Prostate gland (tissue), 2 donors: ENCODE measurements at regions not wholly inside any gene's neighbourhood (a gene's known extent, or its start where the extent isn't known, plus 50 kb on each side); places are given as distances from the start of the nearest gene placed in this dataset.

Source experiments
- CTCF ChIP-seq, 4 experiments: fragments of 200-600 bp in 2 of 4; fragments of 450-650 bp in 2 of 4; sonication (generic) in 2 of 4; IDR thresholded peaks; 1 replicate in 3 of 4; 2 replicates in 1 of 4; pipeline ENCODE4 v1.5.1; 2016 to 2019; ENCODE audit warnings: antibody characterized with exemption in 4 of 4, mild to moderate bottlenecking in 2 of 4, moderate library complexity in 2 of 4
- POLR2AphosphoS5 ChIP-seq: sonication (generic); formaldehyde crosslinking; IDR thresholded peaks from one replicate; pipeline ENCODE4 v1.6.1; 2017; ENCODE audit warnings: antibody characterized with exemption

- no peak for TF ChIP-seq CTCF (IDR thresholded peaks at IDR 0.05)
- no peak for TF ChIP-seq POLR2AphosphoS5
Observed at GRCh38 chr2:175293776-175294175, 112.3 kb upstream of the ATP5MC3 start.
